WERI-Rb-1 (cell line): ENCODE measurements at regions not wholly inside any gene's neighbourhood (a gene's known extent, or its start where the extent isn't known, plus 50 kb on each side); places are given as distances from the start of the nearest gene placed in this dataset.

Experiments used
- DNase-seq: peaks from one replicate; pipeline ENCODE4 v3.0.0-alpha.2; 2020
- H3K27ac ChIP-seq: fragments of 250-450 bp; sonication (Bioruptor Pico); 2 replicates; pipeline ENCODE4 v1.5.1; 2020; ENCODE audit warnings: mild to moderate bottlenecking, moderate library complexity
- H3K27me3 ChIP-seq: fragments of 250-450 bp; sonication (Bioruptor Pico); 2 replicates; pipeline ENCODE4 v1.5.1; 2021; ENCODE audit warnings: mild to moderate bottlenecking, low read depth, moderate library complexity; ENCODE audit not compliant: insufficient read depth, severe bottlenecking
- H3K36me3 ChIP-seq: fragments of 250-450 bp; sonication (Bioruptor Pico); 2 replicates; pipeline ENCODE4 v1.5.1; 2020; ENCODE audit warnings: mild to moderate bottlenecking, moderate library complexity
- H3K4me3 ChIP-seq: 2 replicates; pipeline ENCODE4 v1.5.1; 2011; ENCODE audit warnings: low read depth, mild to moderate bottlenecking, control low read depth, low read length
- H3K9me3 ChIP-seq: fragments of 250-450 bp; sonication (Bioruptor Pico); 2 replicates; pipeline ENCODE4 v1.5.1; 2021; ENCODE audit warnings: mild to moderate bottlenecking, moderate library complexity; ENCODE audit not compliant: severe bottlenecking
- TF ChIP-seq, protein P1 (sequence below): IDR thresholded peaks from 2 replicates; pipeline ENCODE4 v1.5.1; 2011; ENCODE audit warnings: low read depth, mild to moderate bottlenecking, control low read depth, inconsistent platforms, low read length

DNA sequence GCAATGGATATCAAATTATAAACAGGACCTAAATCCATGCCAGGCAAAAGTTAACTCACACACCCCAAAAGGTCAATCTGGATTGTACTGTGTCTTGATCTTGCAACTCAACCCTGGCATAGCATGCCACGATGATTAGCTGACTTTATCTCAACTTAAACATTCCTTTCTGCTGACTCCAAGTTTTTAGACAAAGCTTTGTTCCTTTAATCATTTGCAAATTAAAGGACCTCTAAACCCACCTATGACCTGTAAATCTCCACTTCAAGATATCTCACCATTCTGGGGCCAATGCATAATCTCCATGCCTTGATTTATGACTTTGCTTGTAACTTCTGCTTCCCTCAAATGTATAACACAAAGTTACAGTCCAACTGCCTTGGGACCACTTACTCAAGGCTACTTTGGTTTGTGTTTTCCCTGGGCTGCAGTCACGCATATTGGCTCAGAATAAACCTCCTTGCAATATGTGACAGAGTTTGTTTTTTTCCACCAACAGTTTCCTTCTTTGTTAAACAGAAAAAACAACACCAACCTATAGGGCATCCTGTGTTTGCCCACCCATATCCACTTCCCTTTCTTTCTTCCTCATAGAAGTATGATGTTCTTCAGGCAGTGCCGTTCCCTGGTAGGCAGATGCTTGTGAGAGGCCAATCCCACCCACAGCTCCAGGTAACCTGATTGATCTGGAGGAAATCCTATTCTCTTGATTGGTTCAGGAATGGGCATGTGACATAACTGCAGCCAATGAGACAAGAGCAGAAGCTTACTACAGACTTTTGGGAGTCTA is 390.6 kb upstream of the ERCC4 start:
- Histone ChIP-seq H3K9me3 (peaks cover 2% of the 10 kb centered on the region), H3K27ac (no peak overlapping the region), H3K27me3 (peaks cover 15% of the 10 kb centered on the region), H3K36me3 (no peaks in the 10 kb centered on the region), H3K4me3 (no peak overlapping the region)
- TF ChIP-seq, protein P1, sequence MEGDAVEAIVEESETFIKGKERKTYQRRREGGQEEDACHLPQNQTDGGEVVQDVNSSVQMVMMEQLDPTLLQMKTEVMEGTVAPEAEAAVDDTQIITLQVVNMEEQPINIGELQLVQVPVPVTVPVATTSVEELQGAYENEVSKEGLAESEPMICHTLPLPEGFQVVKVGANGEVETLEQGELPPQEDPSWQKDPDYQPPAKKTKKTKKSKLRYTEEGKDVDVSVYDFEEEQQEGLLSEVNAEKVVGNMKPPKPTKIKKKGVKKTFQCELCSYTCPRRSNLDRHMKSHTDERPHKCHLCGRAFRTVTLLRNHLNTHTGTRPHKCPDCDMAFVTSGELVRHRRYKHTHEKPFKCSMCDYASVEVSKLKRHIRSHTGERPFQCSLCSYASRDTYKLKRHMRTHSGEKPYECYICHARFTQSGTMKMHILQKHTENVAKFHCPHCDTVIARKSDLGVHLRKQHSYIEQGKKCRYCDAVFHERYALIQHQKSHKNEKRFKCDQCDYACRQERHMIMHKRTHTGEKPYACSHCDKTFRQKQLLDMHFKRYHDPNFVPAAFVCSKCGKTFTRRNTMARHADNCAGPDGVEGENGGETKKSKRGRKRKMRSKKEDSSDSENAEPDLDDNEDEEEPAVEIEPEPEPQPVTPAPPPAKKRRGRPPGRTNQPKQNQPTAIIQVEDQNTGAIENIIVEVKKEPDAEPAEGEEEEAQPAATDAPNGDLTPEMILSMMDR, result no peak
- no peak for DNase-seq

DNA sequence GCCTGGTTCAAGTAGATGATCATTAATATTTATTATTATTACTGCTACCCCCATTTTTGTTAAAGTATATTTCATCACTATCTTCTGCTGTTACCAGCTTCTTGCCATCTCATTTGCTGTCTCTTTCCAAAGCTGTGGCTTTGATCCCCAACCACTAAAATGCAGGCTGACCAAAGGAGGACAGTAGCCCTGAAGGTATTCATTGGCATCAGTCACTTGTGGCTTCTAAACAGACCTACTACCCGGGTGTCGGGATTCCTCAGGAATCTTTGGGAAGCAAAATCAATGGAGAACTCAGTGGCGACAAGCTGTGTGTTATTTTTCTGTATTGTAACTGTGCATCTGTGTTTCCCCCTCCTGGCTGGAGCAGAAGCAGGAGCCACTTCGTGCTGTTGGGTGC is 379.2 kb upstream of the ERCC4 start:
- Histone ChIP-seq H3K4me3 (no peak overlapping the region), H3K27me3 (peaks cover 23% of the 10 kb centered on the region), H3K36me3 (no peaks in the 10 kb centered on the region), H3K27ac (no peak overlapping the region), H3K9me3 (peaks cover 7% of the 10 kb centered on the region)
- TF ChIP-seq, protein P1, result no peak
- no peak for DNase-seq

DNA sequence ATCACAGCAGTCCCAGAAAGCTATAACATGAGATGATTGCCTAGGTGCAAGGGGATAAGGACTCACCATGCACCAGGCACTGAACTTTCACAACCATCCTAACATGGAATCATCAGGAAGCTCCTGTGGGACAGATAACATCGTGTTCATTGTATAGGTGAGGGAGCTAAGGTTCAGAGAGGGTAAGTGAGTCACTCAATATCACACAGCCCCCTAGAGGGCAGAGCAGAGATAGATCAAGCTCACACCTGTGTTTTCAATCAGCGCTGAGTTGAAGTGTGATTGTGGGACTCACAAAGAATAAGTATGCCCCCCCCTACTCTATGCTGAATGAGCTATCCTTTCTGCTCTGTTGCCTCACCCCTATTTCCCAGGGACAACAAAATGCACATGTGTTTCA is 377.7 kb upstream of the ERCC4 start:
- DNase-seq, result no peak
- Histone ChIP-seq H3K36me3 (no peaks in the 10 kb centered on the region), H3K27me3 (peaks cover 20% of the 10 kb centered on the region), H3K4me3 (no peak overlapping the region), H3K9me3 (peaks cover 7% of the 10 kb centered on the region), H3K27ac (no peak overlapping the region)
- TF ChIP-seq, protein P1, result no peak

DNA sequence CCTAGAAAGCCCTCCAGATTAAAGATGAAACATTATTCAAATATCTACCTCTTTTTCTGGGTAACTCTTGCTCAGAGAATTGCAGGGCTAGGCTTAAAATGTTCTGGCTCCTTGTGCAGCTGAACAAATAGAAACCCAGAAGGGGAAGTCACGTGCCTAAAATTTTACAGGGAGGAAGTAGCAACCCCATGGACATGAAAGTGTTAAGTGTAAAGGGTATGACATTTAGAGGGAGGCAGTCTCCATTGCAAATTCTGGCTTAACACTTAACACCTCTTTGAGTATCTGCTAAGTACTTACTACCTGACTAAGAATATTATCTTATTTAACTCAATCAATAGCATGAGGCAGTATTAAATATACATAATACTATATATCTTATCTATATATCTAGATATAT is 376.1 kb upstream of the ERCC4 start:
- H3K27ac ChIP-seq, result no peak overlapping the region
- no peak for DNase-seq
- H3K9me3 ChIP-seq, result peaks cover 7% of the 10 kb centered on the region
- TF ChIP-seq, protein P1, result no peak
- H3K4me3 ChIP-seq, result no peak overlapping the region
- peaks cover 11% of the 10 kb centered on the region for H3K27me3 ChIP-seq
- no peaks in the 10 kb centered on the region for H3K36me3 ChIP-seq

DNA sequence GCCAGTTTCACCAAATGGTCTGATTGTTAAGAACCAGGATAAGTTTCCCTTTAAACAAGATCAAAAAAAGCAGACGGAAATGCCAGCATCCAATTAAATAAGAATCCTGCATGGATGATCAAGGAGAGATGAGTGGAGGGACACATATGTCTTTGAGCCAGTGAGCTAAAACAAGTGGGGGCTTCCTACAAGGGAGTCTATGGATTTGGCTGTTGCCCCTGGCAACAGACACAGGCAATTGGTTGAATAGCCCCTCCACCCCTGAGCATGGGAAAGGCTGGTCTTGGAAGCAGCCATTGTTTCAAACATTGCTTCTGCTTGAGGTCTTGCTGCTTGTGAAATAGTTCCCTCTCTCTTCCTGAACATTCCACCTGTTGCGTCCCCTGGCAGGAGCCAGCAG is 374.7 kb upstream of the ERCC4 start:
- DNase-seq, result no peak
- Histone ChIP-seq H3K36me3 (no peaks in the 10 kb centered on the region), H3K27ac (no peak overlapping the region), H3K9me3 (no peaks in the 10 kb centered on the region), H3K27me3 (peaks cover 11% of the 10 kb centered on the region), H3K4me3 (no peak overlapping the region)
- TF ChIP-seq, protein P1, result no peak

DNA sequence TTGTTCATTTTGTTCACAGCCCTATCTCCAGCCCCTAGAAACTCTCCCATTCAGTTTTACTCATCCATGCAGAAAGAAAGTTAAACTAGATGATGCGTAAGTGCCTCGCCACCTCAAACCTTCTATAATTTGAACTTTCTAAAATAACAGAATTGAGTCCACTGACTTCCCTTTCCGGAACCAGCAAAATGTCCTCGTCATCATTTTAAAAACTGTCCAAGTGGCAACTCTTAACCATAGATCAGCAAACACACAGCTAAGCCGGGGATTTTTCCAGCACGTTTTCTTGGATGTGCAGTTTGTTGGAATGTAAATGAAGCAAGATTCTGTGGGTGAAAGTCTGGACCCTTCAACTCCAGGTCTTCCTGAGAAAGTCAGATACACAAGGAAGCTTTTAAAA is 369.7 kb upstream of the ERCC4 start:
- H3K36me3 ChIP-seq, result no peaks in the 10 kb centered on the region
- H3K27me3 ChIP-seq, result peaks cover 12% of the 10 kb centered on the region
- no peak overlapping the region for H3K4me3 ChIP-seq
- H3K27ac ChIP-seq, result no peak overlapping the region
- no peak for DNase-seq
- H3K9me3 ChIP-seq, result no peaks in the 10 kb centered on the region
- TF ChIP-seq, protein P1, result no peak
